DND-41 (cell line): ENCODE measurements at regions not wholly inside any gene's neighbourhood (a gene's known extent, or its start where the extent isn't known, plus 50 kb on each side); places are given as distances from the start of the nearest gene placed in this dataset.

Experiments used
- ATAC-seq: fragments of 200-7000 bp; cut with Tn5 transposase; 3 replicates; pipeline ENCODE4 v1.9.1; 2021; ENCODE audit warnings: low read depth; ENCODE audit not compliant: insufficient read depth
- DNase-seq: peaks from one replicate; pipeline ENCODE4 v3.0.0-alpha.2; 2020
- H2AFZ ChIP-seq: 2 replicates; pipeline ENCODE4 v1.6.0; 2012; ENCODE audit warnings: low read depth, low read length
- H3K27ac ChIP-seq: 2 replicates; pipeline ENCODE4 v1.5.1; 2012; ENCODE audit warnings: low read length, inconsistent platforms
- H3K27me3 ChIP-seq: fragments of 200-600 bp; sonication (generic); 2 replicates; pipeline ENCODE4 v1.6.0; 2012; ENCODE audit warnings: low read length, mild to moderate bottlenecking, inconsistent platforms; ENCODE audit not compliant: insufficient read depth, poor library complexity
- H3K36me3 ChIP-seq: 2 replicates; pipeline ENCODE4 v1.5.1; 2012; ENCODE audit warnings: low read length, inconsistent platforms; ENCODE audit not compliant: insufficient read depth
- H3K4me1 ChIP-seq: 2 replicates; pipeline ENCODE4 v1.5.1; 2012; ENCODE audit warnings: mild to moderate bottlenecking, low read length; ENCODE audit not compliant: insufficient read depth
- H3K4me2 ChIP-seq: 2 replicates; pipeline ENCODE4 v1.6.0; 2012; ENCODE audit warnings: mild to moderate bottlenecking, moderate library complexity, low read length, inconsistent platforms; ENCODE audit not compliant: insufficient read depth
- H3K4me3 ChIP-seq, 2 experiments: fragments of 200-600 bp in 1 of 2; shearing (Covaris generic) in 1 of 2; 2 replicates each; pipeline ENCODE4 v1.5.1; 2012 to 2016; ENCODE audit warnings: inconsistent platforms in 2 of 2, low read length in 2 of 2, mild to moderate bottlenecking in 2 of 2, low read depth in 1 of 2, moderate library complexity in 1 of 2
- H3K79me2 ChIP-seq: 2 replicates; pipeline ENCODE4 v1.6.0; 2012; ENCODE audit warnings: low read length, inconsistent platforms; ENCODE audit not compliant: insufficient read depth
- H3K9ac ChIP-seq: 2 replicates; pipeline ENCODE4 v1.6.0; 2012; ENCODE audit warnings: low read depth, mild to moderate bottlenecking, inconsistent platforms, low read length, moderate library complexity
- H3K9me3 ChIP-seq: 2 replicates; pipeline ENCODE4 v1.5.1; 2012; ENCODE audit warnings: low read length, moderate library complexity, mild to moderate bottlenecking, inconsistent platforms; ENCODE audit not compliant: insufficient read depth, severe bottlenecking
- H4K20me1 ChIP-seq: 2 replicates; pipeline ENCODE4 v1.6.0; 2012; ENCODE audit warnings: low read length; ENCODE audit not compliant: insufficient read depth
- EZH2 ChIP-seq: IDR thresholded peaks from 3 replicates; pipeline ENCODE4 v1.6.1; 2012; ENCODE audit warnings: borderline replicate concordance, low read depth, mild to moderate bottlenecking, moderate library complexity, low read length, inconsistent platforms; ENCODE audit not compliant: severe bottlenecking
- TF ChIP-seq, protein P1 (sequence below): IDR thresholded peaks from 2 replicates; pipeline ENCODE4 v1.5.1; 2012; ENCODE audit warnings: borderline replicate concordance, low read length, moderate library complexity, mild to moderate bottlenecking; ENCODE audit not compliant: poor library complexity, severe bottlenecking; ENCODE audit errors: extremely low read depth

- Histone ChIP-seq H3K9ac (no peak overlapping the region), H4K20me1 (no peaks in the 10 kb centered on the region), H3K4me1 (0 out of 2 replicates have a peak, but pooled peaks cover 7% of the 10 kb centered on the region), H3K4me3 (no peak overlapping the region), H3K27me3 (no peaks in the 10 kb centered on the region), H3K4me2 (no peak overlapping the region), H3K9me3 (no peaks in the 10 kb centered on the region), H3K36me3 (no peaks in the 10 kb centered on the region), H3K79me2 (no peaks in the 10 kb centered on the region), H3K27ac (no peak overlapping the region), H2AFZ (no peak overlapping the region)
- TF ChIP-seq, protein P1, sequence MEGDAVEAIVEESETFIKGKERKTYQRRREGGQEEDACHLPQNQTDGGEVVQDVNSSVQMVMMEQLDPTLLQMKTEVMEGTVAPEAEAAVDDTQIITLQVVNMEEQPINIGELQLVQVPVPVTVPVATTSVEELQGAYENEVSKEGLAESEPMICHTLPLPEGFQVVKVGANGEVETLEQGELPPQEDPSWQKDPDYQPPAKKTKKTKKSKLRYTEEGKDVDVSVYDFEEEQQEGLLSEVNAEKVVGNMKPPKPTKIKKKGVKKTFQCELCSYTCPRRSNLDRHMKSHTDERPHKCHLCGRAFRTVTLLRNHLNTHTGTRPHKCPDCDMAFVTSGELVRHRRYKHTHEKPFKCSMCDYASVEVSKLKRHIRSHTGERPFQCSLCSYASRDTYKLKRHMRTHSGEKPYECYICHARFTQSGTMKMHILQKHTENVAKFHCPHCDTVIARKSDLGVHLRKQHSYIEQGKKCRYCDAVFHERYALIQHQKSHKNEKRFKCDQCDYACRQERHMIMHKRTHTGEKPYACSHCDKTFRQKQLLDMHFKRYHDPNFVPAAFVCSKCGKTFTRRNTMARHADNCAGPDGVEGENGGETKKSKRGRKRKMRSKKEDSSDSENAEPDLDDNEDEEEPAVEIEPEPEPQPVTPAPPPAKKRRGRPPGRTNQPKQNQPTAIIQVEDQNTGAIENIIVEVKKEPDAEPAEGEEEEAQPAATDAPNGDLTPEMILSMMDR = no peak
- TF ChIP-seq EZH2 = no peak
- no peak for DNase-seq
- no peak for ATAC-seq
These were observed 116.7 kb upstream of the PLCL2 start for GRCh38 chr3:16768014-16768413.

DNA sequence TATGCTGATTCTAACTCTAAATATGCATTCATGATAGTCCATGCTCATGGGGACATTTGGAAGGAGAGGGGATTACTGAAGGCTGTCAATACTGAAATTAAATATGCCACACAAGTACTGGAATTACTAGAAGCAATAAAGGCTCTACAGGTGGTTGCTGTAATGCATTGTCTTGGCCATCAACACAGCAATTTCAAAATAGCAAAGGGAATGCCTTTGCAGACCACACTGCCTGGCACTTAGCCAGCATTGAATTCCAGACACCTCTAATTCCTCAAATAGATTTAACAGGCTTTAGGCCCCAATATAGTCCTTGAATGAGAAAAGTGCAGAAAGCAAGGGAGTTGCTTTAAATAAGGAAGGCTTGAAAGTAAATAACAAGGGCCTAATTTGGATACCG, 115.8 kb upstream of the PLCL2 start:
- TF ChIP-seq, protein P1 = no peak
- no peak for TF ChIP-seq EZH2
- ATAC-seq (no peak), DNase-seq (no peak)
- no peak overlapping the region for H3K4me3 ChIP-seq
- H3K9ac ChIP-seq = no peak overlapping the region
- 0 out of 2 replicates have a peak, but pooled peaks cover 7% of the 10 kb centered on the region for H3K4me1 ChIP-seq
- H2AFZ ChIP-seq = no peak overlapping the region
- no peak overlapping the region for H3K27ac ChIP-seq
- no peaks in the 10 kb centered on the region for H3K36me3 ChIP-seq
- no peaks in the 10 kb centered on the region for H3K79me2 ChIP-seq
- no peaks in the 10 kb centered on the region for H4K20me1 ChIP-seq
- H3K4me2 ChIP-seq = no peak overlapping the region
- H3K9me3 ChIP-seq = no peaks in the 10 kb centered on the region
- H3K27me3 ChIP-seq = no peaks in the 10 kb centered on the region

- TF ChIP-seq EZH2 = no peak
- TF ChIP-seq, protein P1 = no peak
- H3K9ac ChIP-seq = no peak overlapping the region
- H3K36me3 ChIP-seq = no peaks in the 10 kb centered on the region
- H3K4me1 ChIP-seq = 0 out of 2 replicates have a peak, but pooled peaks cover 7% of the 10 kb centered on the region
- no peak overlapping the region for H3K4me3 ChIP-seq
- no peaks in the 10 kb centered on the region for H3K79me2 ChIP-seq
- H2AFZ ChIP-seq = no peak overlapping the region
- no peaks in the 10 kb centered on the region for H4K20me1 ChIP-seq
- no peak overlapping the region for H3K27ac ChIP-seq
- ATAC-seq (no peak), DNase-seq (no peak)
- H3K4me2 ChIP-seq = no peak overlapping the region
- no peaks in the 10 kb centered on the region for H3K9me3 ChIP-seq
- no peaks in the 10 kb centered on the region for H3K27me3 ChIP-seq
These were observed 115.2 kb upstream of the PLCL2 start for GRCh38 chr3:16769525-16769924.

- Histone ChIP-seq H3K36me3 (no peaks in the 10 kb centered on the region), H3K4me1 (0 out of 2 replicates have a peak, but pooled peaks cover 7% of the 10 kb centered on the region), H3K4me3 (no peak overlapping the region), H3K27ac (no peak overlapping the region), H3K27me3 (no peaks in the 10 kb centered on the region), H4K20me1 (no peaks in the 10 kb centered on the region), H3K9ac (no peak overlapping the region), H3K79me2 (no peaks in the 10 kb centered on the region), H3K9me3 (no peaks in the 10 kb centered on the region), H2AFZ (no peak overlapping the region), H3K4me2 (no peak overlapping the region)
- ATAC-seq (no peak), DNase-seq (no peak)
- TF ChIP-seq, protein P1 = no peak
- no peak for TF ChIP-seq EZH2
These were observed 114.7 kb upstream of the PLCL2 start for GRCh38 chr3:16770021-16770420.
